GM12865 (cell line): ENCODE measurements at regions not wholly inside any gene's neighbourhood (a gene's known extent, or its start where the extent isn't known, plus 50 kb on each side); places are given as distances from the start of the nearest gene placed in this dataset.

Experiments
- DNase-seq: peaks from one replicate; pipeline ENCODE4 v3.0.0; 2010; ENCODE audit warnings: low read depth
- H3K4me3 ChIP-seq: 2 replicates; pipeline ENCODE4 v1.5.1; 2011; ENCODE audit warnings: mild to moderate bottlenecking, low read depth, low read length, control low read depth
- CTCF ChIP-seq: IDR thresholded peaks from 2 replicates; pipeline ENCODE4 v1.5.1; 2011; ENCODE audit warnings: low read length, control low read depth, low read depth, inconsistent platforms; ENCODE audit not compliant: insufficient read depth; ENCODE audit errors: missing control alignments

- no peak for DNase-seq
- H3K4me3 ChIP-seq, result no peak overlapping the region
- TF ChIP-seq CTCF, result no peak
Observed at GRCh38 chr20:17878069-17878911, 90.3 kb downstream of the SNX5 start.

GRCh38 chr20:17875981-17876385 is 92.6 kb downstream of the SNX5 start:
- H3K4me3 ChIP-seq, result no peak overlapping the region
- no peak for DNase-seq
- TF ChIP-seq CTCF, result no peak

GRCh38 chr20:17875106-17875980 is 93.3 kb downstream of the SNX5 start:
- TF ChIP-seq CTCF, result no peak
- DNase-seq, result no peak
- H3K4me3 ChIP-seq, result no peak overlapping the region

GRCh38 chr20:17874271-17875105 is 94.1 kb downstream of the SNX5 start:
- no peak overlapping the region for H3K4me3 ChIP-seq
- no peak for TF ChIP-seq CTCF
- no peak for DNase-seq

- H3K4me3 ChIP-seq, result no peak overlapping the region
- TF ChIP-seq CTCF, result no peak
- peak; percentile 27 for DNase-seq
Observed at GRCh38 chr20:17873410-17874270, 95.0 kb downstream of the SNX5 start.

- no peak for DNase-seq
- no peak overlapping the region for H3K4me3 ChIP-seq
- TF ChIP-seq CTCF, result no peak
Observed at GRCh38 chr20:17872959-17873358, 95.6 kb downstream of the SNX5 start.
